K562 (cell line): ENCODE measurements at regions not wholly inside any gene's neighbourhood (a gene's known extent, or its start where the extent isn't known, plus 50 kb on each side); places are given as distances from the start of the nearest gene placed in this dataset.

Source experiments
- ATAC-seq: fragments of 200-7000 bp; cut with Tn5 transposase; 3 replicates; pipeline ENCODE4 v1.9.1; 2020; ENCODE audit warnings: moderate library complexity
- BruUV-seq: library from RNA; stranded (reverse); fragments of 400-500 nt; replicated peaks from 2 replicates; lab custom pipeline; 2021; lab: Mats Ljungman, UMichigan
- CTCF ChIA-PET: fragments of 300-600 bp; formaldehyde crosslinking; extraction: SDS; loops from one replicate; lab custom pipeline; 2021; ENCODE audit warnings: low intra/inter-chr PET ratio; lab: Yijun Ruan, JAX
- POLR2A ChIA-PET: fragments of 300-600, 350-650 bp; sonication (Branson Sonifier 250); formaldehyde crosslinking; extraction: SDS; loops from one replicate; lab custom pipeline; 2021; ENCODE audit warnings: antibody characterized with exemption, inconsistent platforms; lab: Yijun Ruan, JAX
- DNase-seq, 4 experiments: peaks; one replicate each; pipeline versions ENCODE4 v3.0.0 to v3.0.0-alpha.2; 2011 to 2018; ENCODE audit warnings: low spot score in 3 of 4, mixed read lengths in 3 of 4; ENCODE audit errors: extremely low read depth in 1 of 4
- FAIRE-seq: peaks from 2 replicates; lab custom pipeline; 2011; peaks lifted over from hg19 to GRCh38; lab: Jason Lieb, UNC
- H2AFZ ChIP-seq: 2 replicates; pipeline ENCODE4 v1.6.0; 2011; ENCODE audit warnings: low read depth, low read length, control low read depth, inconsistent platforms
- H3K27ac ChIP-seq: fragments of 200-600 bp; 3 replicates; pipeline ENCODE4 v1.8.0; 2011; ENCODE audit warnings: low read depth, mild to moderate bottlenecking, control low read depth, inconsistent platforms, low read length, moderate library complexity, mixed read lengths; ENCODE audit errors: extremely low read depth
- H3K27me3 ChIP-seq, 2 experiments: fragments of 300-600 bp in 1 of 2; 2 replicates in 1 of 2; 3 replicates in 1 of 2; pipeline versions ENCODE4 v1.6.0 to v1.8.0; 2011; ENCODE audit warnings: inconsistent platforms in 2 of 2, low read length in 2 of 2, mild to moderate bottlenecking in 1 of 2, mixed read lengths in 1 of 2, moderate library complexity in 1 of 2; ENCODE audit not compliant: control insufficient read depth in 2 of 2, insufficient read depth in 2 of 2
- H3K36me3 ChIP-seq: fragments of 300-600 bp; 3 replicates; pipeline ENCODE4 v1.8.0; 2011; ENCODE audit warnings: mild to moderate bottlenecking, low read length, inconsistent platforms; ENCODE audit not compliant: control insufficient read depth, insufficient read depth
- H3K4me1 ChIP-seq, 2 experiments: fragments of 200-600 bp in 1 of 2; replicated peaks in 1 of 2; 2 replicates in 1 of 2; 3 replicates in 1 of 2; pipeline versions ENCODE4 v1.5.1 to v1.8.0; 2011; ENCODE audit warnings: inconsistent platforms in 2 of 2, low read length in 2 of 2, mild to moderate bottlenecking in 1 of 2, mixed read lengths in 1 of 2, moderate library complexity in 1 of 2; ENCODE audit not compliant: control insufficient read depth in 2 of 2, insufficient read depth in 2 of 2
- H3K4me2 ChIP-seq: 2 replicates; pipeline ENCODE4 v1.6.1; 2011; ENCODE audit warnings: low read length, control low read depth, inconsistent platforms, mixed read lengths; ENCODE audit not compliant: insufficient read depth
- H3K4me3 ChIP-seq: fragments of 200-600 bp; sonication (generic), shearing (Covaris generic); 2 replicates; pipeline ENCODE4 v1.5.1; 2016; ENCODE audit warnings: control low read depth, inconsistent platforms
- H3K79me2 ChIP-seq: fragments of 200-600 bp; 3 replicates; pipeline ENCODE4 v1.8.0; 2011; ENCODE audit warnings: low read length, inconsistent platforms; ENCODE audit not compliant: control insufficient read depth, insufficient read depth
- H3K9ac ChIP-seq, 2 experiments: 2 replicates each; pipeline versions ENCODE4 v1.6.0 to v1.6.1; 2011; ENCODE audit warnings: low read depth in 2 of 2, low read length in 2 of 2, control low read depth in 1 of 2, inconsistent platforms in 1 of 2, mild to moderate bottlenecking in 1 of 2, mixed read lengths in 1 of 2; ENCODE audit not compliant: insufficient read depth in 1 of 2
- H3K9me1 ChIP-seq: one replicate; pipeline ENCODE4 v1.6.0; 2011; ENCODE audit warnings: inconsistent platforms, mild to moderate bottlenecking, low read length, moderate library complexity; ENCODE audit not compliant: control insufficient read depth, insufficient read depth
- H3K9me3 ChIP-seq: replicated peaks from 2 replicates; pipeline ENCODE4 v1.5.1; 2011; ENCODE audit warnings: low read depth, low read length, inconsistent platforms; ENCODE audit not compliant: control insufficient read depth, insufficient read depth
- H4K20me1 ChIP-seq: replicated peaks from 2 replicates; pipeline ENCODE4 v1.6.1; 2011; ENCODE audit warnings: low read length, inconsistent platforms, mixed read lengths; ENCODE audit not compliant: control insufficient read depth, insufficient read depth
- ATF6 ChIP-seq: sonication (generic); formaldehyde crosslinking; IDR thresholded peaks from 2 replicates; pipeline ENCODE4 v1.4.0; 2020; ENCODE audit warnings: mild to moderate bottlenecking, missing genetic modification reagents
- SMARCA4 ChIP-seq: fragments of 450-650 bp; IDR thresholded peaks from 2 replicates; pipeline ENCODE4 v1.6.1; 2016
- TAL1 ChIP-seq: fragments of 450-650 bp; IDR thresholded peaks from 2 replicates; pipeline ENCODE4 v1.6.1; 2016; ENCODE audit warnings: mild to moderate bottlenecking
- ZC3H8 ChIP-seq: fragments of 450-650 bp; IDR thresholded peaks from 2 replicates; pipeline ENCODE4 v1.6.1; 2017
- ZKSCAN8 ChIP-seq: fragments of 200-800 bp; sonication (Bioruptor generic); IDR thresholded peaks from 2 replicates; pipeline ENCODE4 v1.6.1; 2016; ENCODE audit warnings: missing genetic modification characterization, missing compliant biosample characterization
- ZNF354B ChIP-seq: fragments of 250-450 bp; sonication (Bioruptor Pico); IDR thresholded peaks from 2 replicates; pipeline ENCODE4 v1.4.0; 2020
- ZNF507 ChIP-seq: conservative IDR thresholded peaks from 2 replicates; pipeline ENCODE4 v1.6.1; 2017; ENCODE audit warnings: missing genetic modification characterization, missing compliant biosample characterization
- ZNF586 ChIP-seq: fragments of 450-650 bp; formaldehyde crosslinking; conservative IDR thresholded peaks from 2 replicates; pipeline ENCODE4 v1.4.0; 2020; ENCODE audit warnings: mild to moderate bottlenecking, moderate library complexity
- WGBS: fragments of 100-300 bp; shearing (Covaris generic); methylation state at CpG from one replicate; pipeline ENCODE4 v1.1.6; 2016; ENCODE audit warnings: low coverage, mixed read lengths; ENCODE audit not compliant: insufficient coverage; ENCODE audit errors: missing lambda C conversion rate; 5-methylcytosine and 5-hydroxymethylcytosine counted together
- in situ Hi-C: fragments of 300-500 bp; cut with MboI; formaldehyde crosslinking; loops from 4 replicates; pipeline ENCODE4 v1.15.0; 2018; ENCODE audit warnings: inconsistent platforms, mixed read lengths
- intact Hi-C: fragments of 100-400 bp; cut with micrococcal nuclease; formaldehyde crosslinking; loops from 2 replicates; pipeline ENCODE4 v1.14.2; 2022
- TF ChIP-seq, protein P1 (sequence below): fragments of 450-650 bp; IDR thresholded peaks from 2 replicates; pipeline ENCODE4 v1.6.1; 2017; ENCODE audit warnings: antibody characterized with exemption, mild to moderate bottlenecking
- TF ChIP-seq, protein P2 (sequence below): fragments of 450-650 bp; formaldehyde crosslinking; IDR thresholded peaks from 2 replicates; pipeline ENCODE4 v1.4.0; 2020; ENCODE audit warnings: mild to moderate bottlenecking, moderate library complexity
- TF ChIP-seq, protein P3 (sequence below): fragments of 250-450 bp; sonication (Bioruptor Pico); IDR thresholded peaks from 2 replicates; pipeline ENCODE4 v1.4.0; 2020

GRCh38 chr12:83465632-83466031 lies 778.9 kb downstream of the TMTC2 start:
- Histone ChIP-seq H3K36me3 (no peaks in the 10 kb centered on the region), H3K9me1 (no peaks in the 10 kb centered on the region), H3K4me2 (no peak overlapping the region), H3K9ac (no peak overlapping the region), H3K9me3 (no peaks in the 10 kb centered on the region), H3K79me2 (no peaks in the 10 kb centered on the region), H3K27ac (no peak overlapping the region), H3K4me1 (no peaks in the 10 kb centered on the region), H4K20me1 (no peaks in the 10 kb centered on the region), H2AFZ (no peak overlapping the region), H3K27me3 (no peaks in the 10 kb centered on the region), H3K4me3 (no peak overlapping the region)
- ATAC-seq, result no peak
- in situ Hi-C loops (no loop called here), intact Hi-C loops (no loop called here)
- no TSS peak for BruUV-seq
- no peak for DNase-seq
- ChIA-PET CTCF (no interaction called here), POLR2A (no interaction called here)
- WGBS, result 0% methylated on average over 2 of the region's 2 CpGs
- no peak for FAIRE-seq
- TF ChIP-seq ZNF586, result no peak
- TF ChIP-seq, protein P1, sequence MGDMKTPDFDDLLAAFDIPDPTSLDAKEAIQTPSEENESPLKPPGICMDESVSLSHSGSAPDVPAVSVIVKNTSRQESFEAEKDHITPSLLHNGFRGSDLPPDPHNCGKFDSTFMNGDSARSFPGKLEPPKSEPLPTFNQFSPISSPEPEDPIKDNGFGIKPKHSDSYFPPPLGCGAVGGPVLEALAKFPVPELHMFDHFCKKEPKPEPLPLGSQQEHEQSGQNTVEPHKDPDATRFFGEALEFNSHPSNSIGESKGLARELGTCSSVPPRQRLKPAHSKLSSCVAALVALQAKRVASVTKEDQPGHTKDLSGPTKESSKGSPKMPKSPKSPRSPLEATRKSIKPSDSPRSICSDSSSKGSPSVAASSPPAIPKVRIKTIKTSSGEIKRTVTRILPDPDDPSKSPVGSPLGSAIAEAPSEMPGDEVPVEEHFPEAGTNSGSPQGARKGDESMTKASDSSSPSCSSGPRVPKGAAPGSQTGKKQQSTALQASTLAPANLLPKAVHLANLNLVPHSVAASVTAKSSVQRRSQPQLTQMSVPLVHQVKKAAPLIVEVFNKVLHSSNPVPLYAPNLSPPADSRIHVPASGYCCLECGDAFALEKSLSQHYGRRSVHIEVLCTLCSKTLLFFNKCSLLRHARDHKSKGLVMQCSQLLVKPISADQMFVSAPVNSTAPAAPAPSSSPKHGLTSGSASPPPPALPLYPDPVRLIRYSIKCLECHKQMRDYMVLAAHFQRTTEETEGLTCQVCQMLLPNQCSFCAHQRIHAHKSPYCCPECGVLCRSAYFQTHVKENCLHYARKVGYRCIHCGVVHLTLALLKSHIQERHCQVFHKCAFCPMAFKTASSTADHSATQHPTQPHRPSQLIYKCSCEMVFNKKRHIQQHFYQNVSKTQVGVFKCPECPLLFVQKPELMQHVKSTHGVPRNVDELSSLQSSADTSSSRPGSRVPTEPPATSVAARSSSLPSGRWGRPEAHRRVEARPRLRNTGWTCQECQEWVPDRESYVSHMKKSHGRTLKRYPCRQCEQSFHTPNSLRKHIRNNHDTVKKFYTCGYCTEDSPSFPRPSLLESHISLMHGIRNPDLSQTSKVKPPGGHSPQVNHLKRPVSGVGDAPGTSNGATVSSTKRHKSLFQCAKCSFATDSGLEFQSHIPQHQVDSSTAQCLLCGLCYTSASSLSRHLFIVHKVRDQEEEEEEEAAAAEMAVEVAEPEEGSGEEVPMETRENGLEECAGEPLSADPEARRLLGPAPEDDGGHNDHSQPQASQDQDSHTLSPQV, result no peak
- TF ChIP-seq ZNF354B (CRISPR knock-in tag), result no peak
- TF ChIP-seq, protein P2, sequence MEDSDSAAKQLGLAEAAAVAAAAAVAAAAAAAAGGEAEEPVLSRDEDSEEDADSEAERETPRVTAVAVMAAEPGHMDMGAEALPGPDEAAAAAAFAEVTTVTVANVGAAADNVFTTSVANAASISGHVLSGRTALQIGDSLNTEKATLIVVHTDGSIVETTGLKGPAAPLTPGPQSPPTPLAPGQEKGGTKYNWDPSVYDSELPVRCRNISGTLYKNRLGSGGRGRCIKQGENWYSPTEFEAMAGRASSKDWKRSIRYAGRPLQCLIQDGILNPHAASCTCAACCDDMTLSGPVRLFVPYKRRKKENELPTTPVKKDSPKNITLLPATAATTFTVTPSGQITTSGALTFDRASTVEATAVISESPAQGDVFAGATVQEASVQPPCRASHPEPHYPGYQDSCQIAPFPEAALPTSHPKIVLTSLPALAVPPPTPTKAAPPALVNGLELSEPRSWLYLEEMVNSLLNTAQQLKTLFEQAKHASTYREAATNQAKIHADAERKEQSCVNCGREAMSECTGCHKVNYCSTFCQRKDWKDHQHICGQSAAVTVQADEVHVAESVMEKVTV (CRISPR knock-in tag), result no peak
- TF ChIP-seq TAL1, result no peak
- no peak for TF ChIP-seq ZKSCAN8 (CRISPR knock-in tag)
- TF ChIP-seq, protein P3, sequence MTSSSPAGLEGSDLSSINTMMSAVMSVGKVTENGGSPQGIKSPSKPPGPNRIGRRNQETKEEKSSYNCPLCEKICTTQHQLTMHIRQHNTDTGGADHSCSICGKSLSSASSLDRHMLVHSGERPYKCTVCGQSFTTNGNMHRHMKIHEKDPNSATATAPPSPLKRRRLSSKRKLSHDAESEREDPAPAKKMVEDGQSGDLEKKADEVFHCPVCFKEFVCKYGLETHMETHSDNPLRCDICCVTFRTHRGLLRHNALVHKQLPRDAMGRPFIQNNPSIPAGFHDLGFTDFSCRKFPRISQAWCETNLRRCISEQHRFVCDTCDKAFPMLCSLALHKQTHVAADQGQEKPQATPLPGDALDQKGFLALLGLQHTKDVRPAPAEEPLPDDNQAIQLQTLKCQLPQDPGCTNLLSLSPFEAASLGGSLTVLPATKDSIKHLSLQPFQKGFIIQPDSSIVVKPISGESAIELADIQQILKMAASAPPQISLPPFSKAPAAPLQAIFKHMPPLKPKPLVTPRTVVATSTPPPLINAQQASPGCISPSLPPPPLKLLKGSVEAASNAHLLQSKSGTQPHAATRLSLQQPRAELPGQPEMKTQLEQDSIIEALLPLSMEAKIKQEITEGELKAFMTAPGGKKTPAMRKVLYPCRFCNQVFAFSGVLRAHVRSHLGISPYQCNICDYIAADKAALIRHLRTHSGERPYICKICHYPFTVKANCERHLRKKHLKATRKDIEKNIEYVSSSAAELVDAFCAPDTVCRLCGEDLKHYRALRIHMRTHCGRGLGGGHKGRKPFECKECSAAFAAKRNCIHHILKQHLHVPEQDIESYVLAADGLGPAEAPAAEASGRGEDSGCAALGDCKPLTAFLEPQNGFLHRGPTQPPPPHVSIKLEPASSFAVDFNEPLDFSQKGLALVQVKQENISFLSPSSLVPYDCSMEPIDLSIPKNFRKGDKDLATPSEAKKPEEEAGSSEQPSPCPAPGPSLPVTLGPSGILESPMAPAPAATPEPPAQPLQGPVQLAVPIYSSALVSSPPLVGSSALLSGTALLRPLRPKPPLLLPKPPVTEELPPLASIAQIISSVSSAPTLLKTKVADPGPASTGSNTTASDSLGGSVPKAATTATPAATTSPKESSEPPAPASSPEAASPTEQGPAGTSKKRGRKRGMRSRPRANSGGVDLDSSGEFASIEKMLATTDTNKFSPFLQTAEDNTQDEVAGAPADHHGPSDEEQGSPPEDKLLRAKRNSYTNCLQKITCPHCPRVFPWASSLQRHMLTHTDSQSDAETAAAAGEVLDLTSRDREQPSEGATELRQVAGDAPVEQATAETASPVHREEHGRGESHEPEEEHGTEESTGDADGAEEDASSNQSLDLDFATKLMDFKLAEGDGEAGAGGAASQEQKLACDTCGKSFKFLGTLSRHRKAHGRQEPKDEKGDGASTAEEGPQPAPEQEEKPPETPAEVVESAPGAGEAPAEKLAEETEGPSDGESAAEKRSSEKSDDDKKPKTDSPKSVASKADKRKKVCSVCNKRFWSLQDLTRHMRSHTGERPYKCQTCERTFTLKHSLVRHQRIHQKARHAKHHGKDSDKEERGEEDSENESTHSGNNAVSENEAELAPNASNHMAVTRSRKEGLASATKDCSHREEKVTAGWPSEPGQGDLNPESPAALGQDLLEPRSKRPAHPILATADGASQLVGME (CRISPR knock-in tag), result no peak
- no peak for TF ChIP-seq ZC3H8
- TF ChIP-seq SMARCA4, result no peak
- no peak for TF ChIP-seq ATF6 (CRISPR knock-in tag)
- no peak for TF ChIP-seq ZNF507 (tag)
